ENCODE measurements at regions not wholly inside any gene's neighbourhood (a gene's known extent, or its start where the extent isn't known, plus 50 kb on each side); places are given as distances from the start of the nearest gene placed in this dataset.

GRCh38 chr2:198424112-198424511, 619.7 kb downstream of the PLCL1 start:
- DNase-seq (ENCODE audit: low read depth, low spot score), result no peak

- DNase-seq (ENCODE audit: low read depth, low spot score), result no peak
These were observed 613.4 kb downstream of the PLCL1 start for GRCh38 chr2:198417836-198418235.

GRCh38 chr2:198414976-198415375, 610.6 kb downstream of the PLCL1 start:
- DNase-seq (ENCODE audit: low read depth, low spot score), result no peak

GRCh38 chr2:198411936-198412335, 607.5 kb downstream of the PLCL1 start:
- DNase-seq (ENCODE audit: low read depth, low spot score), result no peak

- no peak for DNase-seq (ENCODE audit: low read depth, low spot score)
These were observed 603.8 kb downstream of the PLCL1 start for GRCh38 chr2:198408171-198408570.

- DNase-seq (ENCODE audit: low read depth, low spot score), result no peak
These were observed 600.9 kb downstream of the PLCL1 start for GRCh38 chr2:198405311-198405710.

- no peak for DNase-seq (ENCODE audit: low read depth, low spot score)
These were observed 597.3 kb downstream of the PLCL1 start for GRCh38 chr2:198401644-198402043.

- DNase-seq (ENCODE audit: low read depth, low spot score), result no peak
These were observed 596.6 kb downstream of the PLCL1 start for GRCh38 chr2:198400999-198401398.

GRCh38 chr2:198394208-198394607, 589.8 kb downstream of the PLCL1 start:
- DNase-seq (ENCODE audit: low read depth, low spot score), result no peak

GRCh38 chr2:198390670-198391069, 586.3 kb downstream of the PLCL1 start:
- no peak for DNase-seq (ENCODE audit: low read depth, low spot score)

GRCh38 chr2:198387677-198388076, 583.3 kb downstream of the PLCL1 start:
- DNase-seq (ENCODE audit: low read depth, low spot score), result no peak

GRCh38 chr2:198385856-198386255, 581.5 kb downstream of the PLCL1 start:
- no peak for DNase-seq (ENCODE audit: low read depth, low spot score)

- no peak for DNase-seq (ENCODE audit: low read depth, low spot score)
These were observed 580.9 kb downstream of the PLCL1 start for GRCh38 chr2:198385326-198385725.

GRCh38 chr2:198383392-198383791, 579.0 kb downstream of the PLCL1 start:
- DNase-seq (ENCODE audit: low read depth, low spot score), result no peak

- no peak for DNase-seq (ENCODE audit: low read depth, low spot score)
These were observed 578.4 kb downstream of the PLCL1 start for GRCh38 chr2:198382811-198383210.

- no peak for DNase-seq (ENCODE audit: low read depth, low spot score)
These were observed 572.3 kb downstream of the PLCL1 start for GRCh38 chr2:198376677-198377076.

- no peak for DNase-seq (ENCODE audit: low read depth, low spot score)
These were observed 570.7 kb downstream of the PLCL1 start for GRCh38 chr2:198375083-198375410.

GRCh38 chr2:198374375-198375082, 570.1 kb downstream of the PLCL1 start:
- DNase-seq (ENCODE audit: low read depth, low spot score), result peak; percentile 4

GRCh38 chr2:198371921-198372543, 567.6 kb downstream of the PLCL1 start:
- DNase-seq (ENCODE audit: low read depth, low spot score), result no peak

GRCh38 chr2:198371329-198371728, 566.9 kb downstream of the PLCL1 start:
- no peak for DNase-seq (ENCODE audit: low read depth, low spot score)

- DNase-seq (ENCODE audit: low read depth, low spot score), result no peak
These were observed 563.7 kb downstream of the PLCL1 start for GRCh38 chr2:198368089-198368488.

GRCh38 chr2:198362740-198363139, 558.3 kb downstream of the PLCL1 start:
- DNase-seq (ENCODE audit: low read depth, low spot score), result no peak

- DNase-seq (ENCODE audit: low read depth, low spot score), result no peak
These were observed 554.9 kb downstream of the PLCL1 start for GRCh38 chr2:198359308-198359707.

- no peak for DNase-seq (ENCODE audit: low read depth, low spot score)
These were observed 551.8 kb downstream of the PLCL1 start for GRCh38 chr2:198356157-198356556.
